Progenitor cell of endocrine pancreas (in vitro differentiated cells): ENCODE measurements at regions not wholly inside any gene's neighbourhood (a gene's known extent, or its start where the extent isn't known, plus 50 kb on each side); places are given as distances from the start of the nearest gene placed in this dataset.

Experiments
- DNase-seq: peaks from one replicate; pipeline ENCODE4 v3.0.0; 2021; ENCODE audit warnings: low spot score; ENCODE audit not compliant: unreplicated experiment
- H3K27ac Mint-ChIP-seq: 2 replicates; pipeline ENCODE4 v1.8.0; 2021; ENCODE audit warnings: mild to moderate bottlenecking, moderate library complexity, mixed read lengths
- H3K27me3 Mint-ChIP-seq: 2 replicates; pipeline ENCODE4 v1.8.0; 2021; ENCODE audit warnings: mixed read lengths
- H3K36me3 Mint-ChIP-seq: 2 replicates; pipeline ENCODE4 v1.8.0; 2022; ENCODE audit warnings: mixed read lengths; ENCODE audit not compliant: insufficient read depth
- H3K4me1 Mint-ChIP-seq: 2 replicates; pipeline ENCODE4 v1.8.0; 2021; ENCODE audit warnings: low read depth, mixed read lengths
- H3K4me3 Mint-ChIP-seq: 2 replicates; pipeline ENCODE4 v1.8.0; 2021; ENCODE audit warnings: low read depth, mild to moderate bottlenecking, moderate library complexity, mixed read lengths
- H3K9me3 Mint-ChIP-seq: 2 replicates; pipeline ENCODE4 v1.8.0; 2021; ENCODE audit warnings: low read depth, mixed read lengths
- TF ChIP-seq, protein P1 (sequence below): fragments of 200-600 bp; sonication (generic); IDR thresholded peaks from one replicate; pipeline ENCODE4 v1.5.0; 2021; ENCODE audit warnings: antibody characterized with exemption, mild to moderate bottlenecking; ENCODE audit not compliant: unreplicated experiment

DNA sequence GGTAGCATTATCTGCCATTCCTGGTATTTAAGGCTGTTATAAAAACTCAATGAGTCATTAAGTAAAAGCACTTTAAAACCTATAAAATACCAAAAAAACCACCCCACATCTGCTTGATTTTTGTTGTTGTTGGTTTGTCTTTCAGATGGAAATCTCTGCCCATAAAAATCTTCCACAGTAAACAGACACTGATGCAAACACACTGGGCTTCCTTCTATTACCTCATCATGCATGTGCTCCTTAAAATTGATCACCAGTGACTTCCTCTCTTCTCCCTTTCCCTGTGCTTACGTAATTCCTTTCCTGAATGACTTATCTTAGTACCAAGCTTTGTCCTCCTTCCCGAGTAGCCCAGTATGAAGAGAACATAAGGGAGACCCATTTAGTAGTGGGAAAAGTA is 167.2 kb downstream of the EVX1 start:
- TF ChIP-seq, protein P1, sequence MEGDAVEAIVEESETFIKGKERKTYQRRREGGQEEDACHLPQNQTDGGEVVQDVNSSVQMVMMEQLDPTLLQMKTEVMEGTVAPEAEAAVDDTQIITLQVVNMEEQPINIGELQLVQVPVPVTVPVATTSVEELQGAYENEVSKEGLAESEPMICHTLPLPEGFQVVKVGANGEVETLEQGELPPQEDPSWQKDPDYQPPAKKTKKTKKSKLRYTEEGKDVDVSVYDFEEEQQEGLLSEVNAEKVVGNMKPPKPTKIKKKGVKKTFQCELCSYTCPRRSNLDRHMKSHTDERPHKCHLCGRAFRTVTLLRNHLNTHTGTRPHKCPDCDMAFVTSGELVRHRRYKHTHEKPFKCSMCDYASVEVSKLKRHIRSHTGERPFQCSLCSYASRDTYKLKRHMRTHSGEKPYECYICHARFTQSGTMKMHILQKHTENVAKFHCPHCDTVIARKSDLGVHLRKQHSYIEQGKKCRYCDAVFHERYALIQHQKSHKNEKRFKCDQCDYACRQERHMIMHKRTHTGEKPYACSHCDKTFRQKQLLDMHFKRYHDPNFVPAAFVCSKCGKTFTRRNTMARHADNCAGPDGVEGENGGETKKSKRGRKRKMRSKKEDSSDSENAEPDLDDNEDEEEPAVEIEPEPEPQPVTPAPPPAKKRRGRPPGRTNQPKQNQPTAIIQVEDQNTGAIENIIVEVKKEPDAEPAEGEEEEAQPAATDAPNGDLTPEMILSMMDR: no peak

DNA sequence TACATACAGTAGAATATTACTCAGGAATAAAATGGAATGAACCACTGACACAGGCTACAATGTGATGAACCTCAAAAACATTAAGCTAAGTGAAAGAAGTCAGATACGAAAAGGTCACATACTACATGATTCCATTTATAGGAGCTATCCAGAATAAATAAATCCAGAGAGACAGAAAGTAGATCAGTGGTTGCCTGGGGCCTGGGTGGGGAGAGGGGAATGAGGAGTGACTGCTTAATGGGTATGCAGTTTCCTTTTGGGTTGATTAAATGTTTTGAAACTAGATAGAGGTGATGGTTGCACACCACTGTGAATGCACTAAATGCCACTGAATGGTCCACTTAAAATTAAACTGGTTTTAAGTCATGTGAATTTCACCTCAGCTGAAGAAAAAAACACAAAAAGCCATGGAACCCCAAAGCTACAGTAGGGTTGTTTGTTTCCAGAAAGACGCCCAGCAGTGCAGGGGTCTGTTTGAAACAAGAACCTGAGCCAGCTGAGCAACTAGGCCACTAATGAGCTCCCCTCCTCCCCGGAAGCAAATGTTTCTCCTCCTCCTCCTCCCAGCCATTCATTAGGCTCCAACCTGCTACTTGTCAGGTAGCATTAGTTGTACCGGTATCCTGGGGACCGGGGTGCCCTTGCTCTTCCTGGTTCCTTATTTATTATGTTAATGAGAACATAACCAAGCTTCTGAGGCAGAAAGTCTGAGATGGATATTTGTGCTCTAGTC is 168.4 kb downstream of the EVX1 start:
- Mint-ChIP-seq H3K27me3 (peaks cover 5% of the 10 kb centered on the region), H3K27ac (no peak overlapping the region), H3K4me1 (peaks cover 4% of the 10 kb centered on the region), H3K36me3 (no peaks in the 10 kb centered on the region), H3K4me3 (no peak overlapping the region), H3K9me3 (peaks cover 5% of the 10 kb centered on the region)
- TF ChIP-seq, protein P1: no peak
- no peak for DNase-seq

More for the DNA sequence above, 167.2 kb downstream of the EVX1 start:
- no peak overlapping the region for H3K27ac Mint-ChIP-seq
- peaks cover 8% of the 10 kb centered on the region for H3K27me3 Mint-ChIP-seq
- peaks cover 4% of the 10 kb centered on the region for H3K4me1 Mint-ChIP-seq
- H3K9me3 Mint-ChIP-seq: peaks cover 5% of the 10 kb centered on the region
- H3K4me3 Mint-ChIP-seq: no peak overlapping the region
- no peak for DNase-seq
- no peaks in the 10 kb centered on the region for H3K36me3 Mint-ChIP-seq

DNA sequence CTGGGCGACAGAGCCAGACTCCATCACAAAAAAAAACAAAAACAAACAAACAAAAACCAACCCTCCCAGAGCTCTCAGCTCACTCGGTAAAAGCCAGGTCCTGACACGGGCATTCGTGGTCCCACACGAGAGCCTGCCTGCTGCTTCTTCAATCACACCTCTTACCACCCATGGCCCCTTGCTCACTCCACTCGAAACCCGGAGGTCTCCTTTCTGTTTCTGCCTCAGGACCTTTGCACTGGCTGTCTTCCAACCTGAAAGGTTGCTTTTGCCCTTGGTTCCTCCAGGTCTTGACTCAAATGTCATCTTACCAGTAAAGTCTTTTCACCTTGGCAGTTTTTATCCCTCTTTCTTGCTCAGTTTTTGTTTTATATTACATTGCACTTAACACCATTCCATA is 169.6 kb downstream of the EVX1 start:
- H3K4me1 Mint-ChIP-seq: peaks cover 4% of the 10 kb centered on the region
- no peak overlapping the region for H3K4me3 Mint-ChIP-seq
- DNase-seq: no peak
- H3K27me3 Mint-ChIP-seq: no peaks in the 10 kb centered on the region
- TF ChIP-seq, protein P1: no peak
- peaks cover 5% of the 10 kb centered on the region for H3K9me3 Mint-ChIP-seq
- no peak overlapping the region for H3K27ac Mint-ChIP-seq
- H3K36me3 Mint-ChIP-seq: no peaks in the 10 kb centered on the region

DNA sequence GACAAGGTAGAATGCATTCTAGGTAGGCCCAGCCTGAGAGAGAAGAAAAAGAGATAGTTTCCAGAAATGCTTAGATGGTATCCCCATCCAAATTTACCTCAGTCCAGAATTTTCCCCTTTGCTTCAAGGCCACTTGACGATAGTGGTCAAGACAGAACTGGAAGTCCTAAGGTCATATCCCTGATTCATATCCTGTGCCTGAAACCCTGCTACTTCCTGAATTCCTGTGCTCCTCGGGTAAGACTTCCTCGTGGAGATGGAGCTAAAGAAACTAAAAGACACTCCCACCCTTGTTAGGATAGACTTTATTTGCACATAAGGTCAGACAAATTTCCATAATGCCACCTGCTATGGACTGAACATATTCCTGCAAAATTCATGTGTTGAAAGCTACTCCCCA is 175.9 kb downstream of the EVX1 start:
- no peaks in the 10 kb centered on the region for H3K36me3 Mint-ChIP-seq
- H3K4me1 Mint-ChIP-seq: peaks cover 18% of the 10 kb centered on the region
- H3K9me3 Mint-ChIP-seq: no peaks in the 10 kb centered on the region
- H3K27me3 Mint-ChIP-seq: no peaks in the 10 kb centered on the region
- TF ChIP-seq, protein P1: no peak
- no peak overlapping the region for H3K27ac Mint-ChIP-seq
- DNase-seq: no peak
- H3K4me3 Mint-ChIP-seq: no peak overlapping the region

DNA sequence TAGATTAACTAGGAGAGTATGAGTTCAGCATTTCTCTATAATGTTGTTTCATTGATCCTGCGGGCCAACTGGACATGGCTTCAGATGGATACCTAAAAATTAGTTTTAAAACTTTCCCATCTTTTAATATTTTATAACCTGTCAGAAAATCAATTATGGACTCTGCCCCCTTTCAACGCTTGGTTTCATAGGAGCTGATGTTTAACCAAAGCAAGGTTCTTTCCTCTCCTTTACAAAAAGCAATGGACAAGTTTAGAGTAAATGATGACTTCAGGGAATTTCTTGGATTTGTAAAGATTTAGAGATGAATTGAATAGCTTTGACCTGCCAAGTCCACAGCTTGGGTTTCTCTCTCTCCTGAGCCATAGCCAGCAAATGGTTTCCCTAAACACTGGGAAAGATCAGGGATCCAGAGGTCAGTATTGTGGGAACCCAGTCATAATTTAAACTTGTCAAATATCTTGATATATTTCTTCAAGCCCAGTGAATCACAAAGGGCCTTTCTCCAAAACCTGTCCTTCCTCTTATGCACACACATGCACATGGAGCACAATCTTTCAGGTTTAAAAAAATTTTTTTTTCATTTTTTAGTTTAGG is 177.1 kb downstream of the EVX1 start:
- Mint-ChIP-seq H3K9me3 (no peaks in the 10 kb centered on the region), H3K4me3 (peak overlapping the region; percentile 4), H3K4me1 (peaks cover 23% of the 10 kb centered on the region), H3K27ac (peak overlapping the region; percentile 88), H3K36me3 (no peaks in the 10 kb centered on the region), H3K27me3 (no peaks in the 10 kb centered on the region)
- DNase-seq: no peak
- TF ChIP-seq, protein P1: no peak
